ENCODE measurements at regions not wholly inside any gene's neighbourhood (a gene's known extent, or its start where the extent isn't known, plus 50 kb on each side); places are given as distances from the start of the nearest gene placed in this dataset.
"Not testable (repeated sequence)": the region's sequence is repeated elsewhere in the genome, so short reads cannot be mapped to it uniquely, and the experiment has no call there.

DNA sequence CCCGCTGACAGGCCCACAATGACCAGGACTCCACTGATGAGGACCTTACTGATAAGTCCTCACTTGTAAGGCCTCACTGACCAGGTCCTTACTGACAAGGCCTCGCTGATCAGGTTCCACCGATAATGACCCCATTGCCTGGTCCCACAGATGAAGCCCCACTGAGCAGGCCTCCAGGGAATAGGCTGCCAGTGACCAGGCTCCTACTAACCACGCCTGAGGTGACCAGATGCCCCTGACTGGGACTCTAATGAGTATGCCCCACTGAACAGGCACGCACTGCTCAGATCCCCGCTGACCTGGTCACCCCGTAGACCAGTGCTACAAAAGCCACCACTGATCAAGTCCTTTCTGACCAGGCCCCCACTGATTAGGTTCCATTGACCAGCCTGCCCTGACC, 241.2 kb downstream of the POTED start:
- TF ChIP-seq, protein P1, sequence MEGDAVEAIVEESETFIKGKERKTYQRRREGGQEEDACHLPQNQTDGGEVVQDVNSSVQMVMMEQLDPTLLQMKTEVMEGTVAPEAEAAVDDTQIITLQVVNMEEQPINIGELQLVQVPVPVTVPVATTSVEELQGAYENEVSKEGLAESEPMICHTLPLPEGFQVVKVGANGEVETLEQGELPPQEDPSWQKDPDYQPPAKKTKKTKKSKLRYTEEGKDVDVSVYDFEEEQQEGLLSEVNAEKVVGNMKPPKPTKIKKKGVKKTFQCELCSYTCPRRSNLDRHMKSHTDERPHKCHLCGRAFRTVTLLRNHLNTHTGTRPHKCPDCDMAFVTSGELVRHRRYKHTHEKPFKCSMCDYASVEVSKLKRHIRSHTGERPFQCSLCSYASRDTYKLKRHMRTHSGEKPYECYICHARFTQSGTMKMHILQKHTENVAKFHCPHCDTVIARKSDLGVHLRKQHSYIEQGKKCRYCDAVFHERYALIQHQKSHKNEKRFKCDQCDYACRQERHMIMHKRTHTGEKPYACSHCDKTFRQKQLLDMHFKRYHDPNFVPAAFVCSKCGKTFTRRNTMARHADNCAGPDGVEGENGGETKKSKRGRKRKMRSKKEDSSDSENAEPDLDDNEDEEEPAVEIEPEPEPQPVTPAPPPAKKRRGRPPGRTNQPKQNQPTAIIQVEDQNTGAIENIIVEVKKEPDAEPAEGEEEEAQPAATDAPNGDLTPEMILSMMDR (IDR thresholded peaks at IDR 0.05), result not testable (repeated sequence)
- TF ChIP-seq POLR2A (IDR thresholded peaks at IDR 0.05), result not testable (repeated sequence)
